Glutamatergic neuron (in vitro differentiated cells): ENCODE measurements at regions not wholly inside any gene's neighbourhood (a gene's known extent, or its start where the extent isn't known, plus 50 kb on each side); places are given as distances from the start of the nearest gene placed in this dataset.

Source experiments
- DNase-seq: peaks from one replicate; pipeline ENCODE4 v3.0.0; 2022
- H3K27ac Mint-ChIP-seq: one replicate; pipeline ENCODE4 v1.8.0; 2020; ENCODE audit warnings: mild to moderate bottlenecking, mixed read lengths, inconsistent platforms; ENCODE audit not compliant: unreplicated experiment
- H3K27me3 Mint-ChIP-seq: one replicate; pipeline ENCODE4 v1.8.0; 2020; ENCODE audit warnings: mild to moderate bottlenecking, moderate library complexity, mixed read lengths, inconsistent platforms; ENCODE audit not compliant: unreplicated experiment
- H3K36me3 Mint-ChIP-seq: one replicate; pipeline ENCODE4 v1.8.0; 2020; ENCODE audit warnings: mild to moderate bottlenecking, mixed read lengths, inconsistent platforms; ENCODE audit not compliant: unreplicated experiment
- H3K4me1 Mint-ChIP-seq: one replicate; pipeline ENCODE4 v1.8.0; 2020; ENCODE audit warnings: mild to moderate bottlenecking, low read depth, mixed read lengths, inconsistent platforms; ENCODE audit not compliant: unreplicated experiment
- H3K4me3 Mint-ChIP-seq: one replicate; pipeline ENCODE4 v1.8.0; 2020; ENCODE audit warnings: mild to moderate bottlenecking, mixed read lengths, inconsistent platforms; ENCODE audit not compliant: unreplicated experiment
- H3K9me3 Mint-ChIP-seq: one replicate; pipeline ENCODE4 v1.8.0; 2020; ENCODE audit warnings: mild to moderate bottlenecking, moderate library complexity, mixed read lengths, inconsistent platforms; ENCODE audit not compliant: unreplicated experiment
- CTCF ChIP-seq: fragments of 200-600 bp; sonication (generic); IDR thresholded peaks from one replicate; pipeline ENCODE4 v1.5.0; 2021; ENCODE audit not compliant: partially characterized antibody, unreplicated experiment

GRCh38 chr6:170229396-170229795 is 61.5 kb downstream of the DLL1 start:
- no peak for DNase-seq
- H3K9me3 Mint-ChIP-seq, result peaks cover 15% of the 10 kb centered on the region
- TF ChIP-seq CTCF, result no peak
- H3K27me3 Mint-ChIP-seq, result peaks cover 16% of the 10 kb centered on the region
- no peaks in the 10 kb centered on the region for H3K36me3 Mint-ChIP-seq
- no peak overlapping the region for H3K4me3 Mint-ChIP-seq
- H3K27ac Mint-ChIP-seq, result no peak overlapping the region
- peaks cover 40% of the 10 kb centered on the region for H3K4me1 Mint-ChIP-seq

- H3K27me3 Mint-ChIP-seq, result peaks cover 20% of the 10 kb centered on the region
- DNase-seq, result no peak
- H3K36me3 Mint-ChIP-seq, result no peaks in the 10 kb centered on the region
- H3K4me1 Mint-ChIP-seq, result peaks cover 44% of the 10 kb centered on the region
- H3K27ac Mint-ChIP-seq, result no peak overlapping the region
- no peak for TF ChIP-seq CTCF
- H3K9me3 Mint-ChIP-seq, result peaks cover 15% of the 10 kb centered on the region
- H3K4me3 Mint-ChIP-seq, result no peak overlapping the region
Observed at GRCh38 chr6:170228946-170229310, 62.0 kb downstream of the DLL1 start.

- Mint-ChIP-seq H3K27ac (no peak overlapping the region), H3K9me3 (peaks cover 15% of the 10 kb centered on the region), H3K36me3 (no peaks in the 10 kb centered on the region), H3K27me3 (peaks cover 21% of the 10 kb centered on the region), H3K4me3 (no peak overlapping the region), H3K4me1 (peaks cover 44% of the 10 kb centered on the region)
- no peak for DNase-seq
- TF ChIP-seq CTCF, result no peak
Observed at GRCh38 chr6:170227996-170228945, 62.6 kb downstream of the DLL1 start.

- TF ChIP-seq CTCF, result no peak
- no peak for DNase-seq
- H3K27me3 Mint-ChIP-seq, result peaks cover 18% of the 10 kb centered on the region
- H3K36me3 Mint-ChIP-seq, result no peaks in the 10 kb centered on the region
- no peak overlapping the region for H3K4me3 Mint-ChIP-seq
- H3K4me1 Mint-ChIP-seq, result peaks cover 42% of the 10 kb centered on the region
- no peak overlapping the region for H3K27ac Mint-ChIP-seq
- H3K9me3 Mint-ChIP-seq, result peaks cover 16% of the 10 kb centered on the region
Observed at GRCh38 chr6:170227521-170227983, 63.3 kb downstream of the DLL1 start.

- DNase-seq, result no peak
- Mint-ChIP-seq H3K27me3 (peaks cover 21% of the 10 kb centered on the region), H3K4me3 (no peak overlapping the region), H3K4me1 (peaks cover 39% of the 10 kb centered on the region), H3K27ac (no peak overlapping the region), H3K36me3 (no peaks in the 10 kb centered on the region), H3K9me3 (peaks cover 16% of the 10 kb centered on the region)
- no peak for TF ChIP-seq CTCF
Observed at GRCh38 chr6:170226647-170227046, 64.2 kb downstream of the DLL1 start.
